Esophagus (tissue), 2 donors: ENCODE measurements at regions not wholly inside any gene's neighbourhood (a gene's known extent, or its start where the extent isn't known, plus 50 kb on each side); places are given as distances from the start of the nearest gene placed in this dataset.
"Not testable (repeated sequence)": the region's sequence is repeated elsewhere in the genome, so short reads cannot be mapped to it uniquely, and the experiment has no call there.

Experiments used
- H3K27ac ChIP-seq, 2 donors: one replicate each; pipeline ENCODE4 v1.5.1; 2013; ENCODE audit warnings: low read depth in 2 of 2, mild to moderate bottlenecking in 2 of 2, inconsistent platforms in 1 of 2, low read length in 1 of 2, moderate library complexity in 1 of 2
- H3K27me3 ChIP-seq, 2 donors: one replicate each; pipeline ENCODE4 v1.6.1; 2013; ENCODE audit warnings: low read length in 2 of 2, control low read depth in 1 of 2, mild to moderate bottlenecking in 1 of 2; ENCODE audit not compliant: insufficient read depth in 2 of 2, control insufficient read depth in 1 of 2
- H3K36me3 ChIP-seq, 2 donors: one replicate each; pipeline ENCODE4 v1.6.1; 2013; ENCODE audit warnings: low read length in 1 of 2; ENCODE audit not compliant: control insufficient read depth in 2 of 2, insufficient read depth in 2 of 2
- H3K4me1 ChIP-seq, 2 donors: one replicate each; pipeline ENCODE4 v1.6.1; 2013; ENCODE audit warnings: low read length in 1 of 2; ENCODE audit not compliant: control insufficient read depth in 2 of 2, insufficient read depth in 2 of 2
- H3K4me3 ChIP-seq, 2 donors: one replicate each; pipeline ENCODE4 v1.5.1; 2013; ENCODE audit warnings: low read length in 2 of 2, mild to moderate bottlenecking in 2 of 2, low read depth in 1 of 2, moderate library complexity in 1 of 2
- H3K9me3 ChIP-seq, 2 donors: one replicate each; pipeline ENCODE4 v1.6.1; 2013; ENCODE audit warnings: mild to moderate bottlenecking in 2 of 2, low read depth in 1 of 2, low read length in 1 of 2, moderate library complexity in 1 of 2; ENCODE audit not compliant: control insufficient read depth in 2 of 2, insufficient read depth in 1 of 2
- WGBS, 2 donors: extraction: QIAGEN DNeasy Blood & Tissue Kit; methylation state at CpG; one replicate each; pipeline ENCODE4 v1.1.7; 2013; 5-methylcytosine and 5-hydroxymethylcytosine counted together
- donor health status: healthy with polysubstance abuse.
- donor health status: Bipolar disorder and iron deficiency.

DNA sequence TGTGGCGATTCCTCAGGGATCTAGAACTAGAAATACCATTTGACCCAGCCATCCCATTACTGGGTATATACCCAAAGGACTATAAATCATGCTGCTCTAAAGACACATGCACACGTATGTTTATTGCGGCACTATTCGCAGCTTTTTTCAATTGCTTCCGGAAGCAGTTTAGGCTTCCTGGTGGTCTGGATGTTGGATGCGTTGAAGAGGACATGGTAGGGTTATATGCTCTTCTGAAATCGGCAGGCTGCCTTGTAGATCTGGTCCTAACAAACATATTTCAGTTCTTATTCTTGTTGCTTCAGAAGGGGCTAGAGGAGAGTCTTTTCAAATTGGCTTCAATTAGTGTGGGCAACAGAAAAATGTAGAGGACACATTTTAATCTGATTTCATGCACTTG is 243.4 kb downstream of the TMA16 start:
- H3K9me3 ChIP-seq, H3K36me3 ChIP-seq, H3K27me3 ChIP-seq, H3K27ac ChIP-seq, H3K4me1 ChIP-seq, H3K4me3 ChIP-seq: not testable (repeated sequence)
- 81 to 91% methylated on average over 6 of the region's 7 CpGs for WGBS, 2 donors

DNA sequence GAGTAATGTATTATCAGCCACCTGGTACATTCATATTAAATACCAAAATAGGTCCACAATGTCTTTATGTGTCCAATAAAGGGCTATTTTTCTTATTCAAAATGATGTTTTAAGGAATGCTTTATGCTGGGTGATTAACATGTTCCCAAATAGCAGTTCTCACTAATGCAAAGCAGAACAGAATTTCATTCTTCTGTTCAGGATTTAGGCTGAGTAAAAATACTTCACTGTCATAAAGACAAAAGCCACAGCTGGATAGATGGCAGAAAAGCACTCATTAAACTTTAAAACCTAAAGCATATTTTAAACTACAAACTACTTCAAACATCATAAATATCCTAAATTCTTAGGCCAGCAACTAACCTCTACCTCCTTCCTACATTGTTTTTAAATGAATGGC is 244.0 kb downstream of the TMA16 start:
- H3K4me3 ChIP-seq: no peak overlapping the region
- no peaks in the 10 kb centered on the region for H3K9me3 ChIP-seq
- no peaks in the 10 kb centered on the region for H3K27me3 ChIP-seq
- no peaks in the 10 kb centered on the region for H3K36me3 ChIP-seq
- H3K27ac ChIP-seq: no peak overlapping the region
- no peaks in the 10 kb centered on the region for H3K4me1 ChIP-seq

- H3K4me1 ChIP-seq: no peaks in the 10 kb centered on the region
- H3K36me3 ChIP-seq: no peaks in the 10 kb centered on the region
- no peaks in the 10 kb centered on the region for H3K9me3 ChIP-seq
- 44 to 46% methylated on average over 4 of the region's 4 CpGs for WGBS, 2 donors
- no peak overlapping the region for H3K4me3 ChIP-seq
- H3K27ac ChIP-seq: no peak overlapping the region
- no peaks in the 10 kb centered on the region for H3K27me3 ChIP-seq
Measured at GRCh38 chr4:163744861-163745260, 250.4 kb downstream of the TMA16 start.

DNA sequence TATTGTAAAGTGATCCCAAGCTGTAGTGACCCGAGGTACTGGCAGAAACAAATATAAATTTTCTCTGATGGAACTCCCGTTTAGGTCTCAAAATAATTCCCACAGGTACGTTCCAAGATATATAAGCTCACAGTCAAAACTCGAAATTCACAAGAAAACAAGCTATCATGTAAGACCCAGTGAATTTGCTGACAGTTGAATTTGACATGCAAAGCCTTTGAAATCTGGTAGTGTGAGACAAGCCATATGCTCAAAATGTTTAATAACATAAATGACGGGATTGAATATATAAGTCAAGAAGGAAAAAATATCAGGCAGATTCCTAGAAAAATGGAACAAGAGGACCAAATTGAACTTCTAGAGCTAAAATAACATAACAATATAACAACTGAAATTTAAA is 252.8 kb downstream of the TMA16 start:
- no peaks in the 10 kb centered on the region for H3K9me3 ChIP-seq
- 69 to 75% methylated on average over 5 of the region's 5 CpGs for WGBS, 2 donors
- H3K27me3 ChIP-seq: no peaks in the 10 kb centered on the region
- no peaks in the 10 kb centered on the region for H3K36me3 ChIP-seq
- H3K27ac ChIP-seq: no peak overlapping the region
- no peaks in the 10 kb centered on the region for H3K4me1 ChIP-seq
- H3K4me3 ChIP-seq: no peak overlapping the region

- no peak overlapping the region for H3K27ac ChIP-seq
- no peaks in the 10 kb centered on the region for H3K9me3 ChIP-seq
- H3K4me3 ChIP-seq: no peak overlapping the region
- H3K36me3 ChIP-seq: no peaks in the 10 kb centered on the region
- no peaks in the 10 kb centered on the region for H3K27me3 ChIP-seq
- no peaks in the 10 kb centered on the region for H3K4me1 ChIP-seq
- WGBS, 2 donors: 87 to 88% methylated on average over 3 of the region's 3 CpGs
Measured at GRCh38 chr4:163747886-163748285, 253.4 kb downstream of the TMA16 start.

- no peak overlapping the region for H3K27ac ChIP-seq
- H3K36me3 ChIP-seq: no peaks in the 10 kb centered on the region
- 59 to 61% methylated on average over 2 of the region's 2 CpGs for WGBS, 2 donors
- no peaks in the 10 kb centered on the region for H3K27me3 ChIP-seq
- no peaks in the 10 kb centered on the region for H3K9me3 ChIP-seq
- no peak overlapping the region for H3K4me3 ChIP-seq
- H3K4me1 ChIP-seq: no peaks in the 10 kb centered on the region
Measured at GRCh38 chr4:163748449-163748848, 254.0 kb downstream of the TMA16 start.

- H3K9me3 ChIP-seq: no peaks in the 10 kb centered on the region
- H3K4me1 ChIP-seq: no peaks in the 10 kb centered on the region
- no peak overlapping the region for H3K4me3 ChIP-seq
Measured at GRCh38 chr4:163755013-163755412, 260.5 kb downstream of the TMA16 start.

DNA sequence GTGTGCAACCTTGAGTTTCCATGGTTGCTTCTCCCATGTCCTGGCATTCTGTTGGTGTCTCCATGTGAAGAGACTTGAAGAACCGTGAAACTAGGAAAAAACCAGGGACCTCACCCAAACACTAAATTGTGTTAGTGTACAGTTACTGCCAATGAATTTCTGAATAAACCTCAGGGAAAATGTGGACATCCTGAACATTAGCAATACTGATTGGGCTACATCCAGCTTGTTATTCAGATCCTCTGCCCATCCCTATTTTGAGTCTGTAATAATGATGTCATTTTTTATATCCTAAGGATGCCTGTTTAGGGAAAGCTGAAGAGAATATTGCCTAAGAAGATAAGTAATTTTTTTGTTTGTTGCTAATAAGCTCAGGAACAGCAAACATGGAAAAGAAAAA is 262.7 kb downstream of the TMA16 start:
- Histone ChIP-seq H3K9me3 (no peaks in the 10 kb centered on the region), H3K4me1 (no peaks in the 10 kb centered on the region), H3K36me3 (no peaks in the 10 kb centered on the region), H3K27me3 (no peaks in the 10 kb centered on the region), H3K4me3 (no peak overlapping the region), H3K27ac (no peak overlapping the region)
- WGBS, 2 donors: 70 to 86% methylated on average over 1 of the region's 1 CpG

More at GRCh38 chr4:163755013-163755412, 260.5 kb downstream of the TMA16 start:
- no peaks in the 10 kb centered on the region for H3K36me3 ChIP-seq
- H3K27me3 ChIP-seq: no peaks in the 10 kb centered on the region
- H3K27ac ChIP-seq: no peak overlapping the region
- WGBS, 2 donors: 37% methylated on average over 3 of the region's 3 CpGs

DNA sequence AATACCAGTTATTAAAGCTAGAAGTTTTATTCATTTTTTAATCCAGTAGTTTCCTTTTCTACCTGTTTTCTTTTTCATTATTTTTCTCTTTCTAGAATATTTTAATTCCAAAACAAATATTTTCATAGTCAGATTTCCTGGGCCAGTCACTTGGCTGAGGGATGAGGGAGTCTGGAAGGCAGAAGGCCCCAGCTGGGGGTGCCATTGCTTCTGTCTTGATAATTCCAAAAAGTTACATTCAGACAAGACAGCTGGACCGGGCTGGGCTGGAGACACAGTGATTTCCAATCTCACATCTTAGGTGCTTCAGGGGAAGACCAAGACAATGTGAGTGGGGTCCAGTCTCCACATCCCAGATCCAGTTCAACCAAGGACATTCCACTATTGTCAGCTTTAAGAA is 263.5 kb downstream of the TMA16 start:
- no peaks in the 10 kb centered on the region for H3K36me3 ChIP-seq
- 74 to 80% methylated on average over 1 of the region's 1 CpG for WGBS, 2 donors
- no peaks in the 10 kb centered on the region for H3K4me1 ChIP-seq
- H3K27ac ChIP-seq: no peak overlapping the region
- H3K4me3 ChIP-seq: no peak overlapping the region
- H3K9me3 ChIP-seq: no peaks in the 10 kb centered on the region
- H3K27me3 ChIP-seq: no peaks in the 10 kb centered on the region

GRCh38 chr4:163762741-163763140 is 268.3 kb downstream of the TMA16 start:
- no peaks in the 10 kb centered on the region for H3K27me3 ChIP-seq
- H3K27ac ChIP-seq: no peak overlapping the region
- H3K4me3 ChIP-seq: no peak overlapping the region
- 77 to 78% methylated on average over 1 of the region's 1 CpG for WGBS, 2 donors
- no peaks in the 10 kb centered on the region for H3K4me1 ChIP-seq
- no peaks in the 10 kb centered on the region for H3K36me3 ChIP-seq
- no peaks in the 10 kb centered on the region for H3K9me3 ChIP-seq
